ENCODE measurements at regions not wholly inside any gene's neighbourhood (a gene's known extent, or its start where the extent isn't known, plus 50 kb on each side); places are given as distances from the start of the nearest gene placed in this dataset.

GRCh38 chr4:163592212-163592611 lies 97.7 kb downstream of the TMA16 start:
- Histone ChIP-seq H3K27ac (ENCODE audit: low read depth, low read length) (no peak overlapping the region), H3K9me3 (ENCODE audit: control insufficient read depth, low read length) (peaks cover 4% of the 10 kb centered on the region), H3K4me1 (ENCODE audit: control insufficient read depth, insufficient read depth, low read length) (no peaks in the 10 kb centered on the region), H3K27me3 (ENCODE audit: control insufficient read depth, insufficient read depth, low read length, poor library complexity, severe bottlenecking) (no peaks in the 10 kb centered on the region), H3K4me3 (ENCODE audit: low read length) (no peak overlapping the region), H3K9ac (ENCODE audit: extremely low read depth, low read length, poor library complexity, severe bottlenecking) (no peak overlapping the region), H3K36me3 (ENCODE audit: control insufficient read depth, insufficient read depth, low read length) (no peaks in the 10 kb centered on the region)
- no peak for DNase-seq
- Mint-ChIP-seq H3K27ac (no peak overlapping the region), H3K9me3 (peaks cover 3% of the 10 kb centered on the region), H3K4me1 (no peaks in the 10 kb centered on the region), H3K4me3 (no peak overlapping the region), H3K27me3 (ENCODE audit: insufficient read depth) (no peaks in the 10 kb centered on the region), H3K36me3 (ENCODE audit: low read depth) (no peaks in the 10 kb centered on the region)
- no peak for TF ChIP-seq CTCF (conservative IDR thresholded peaks at IDR 0.05)
- 94% methylated on average over 2 of the region's 2 CpGs; no CpG with 5 or more reads in 1 of the 2 experiments for WGBS, 2 experiments (ENCODE audit: insufficient coverage in 1 of 2, insufficient read length in 1 of 2)

GRCh38 chr4:163595580-163595979 lies 101.1 kb downstream of the TMA16 start:
- H3K4me1 Mint-ChIP-seq, result no peaks in the 10 kb centered on the region
- no peak overlapping the region for H3K4me3 Mint-ChIP-seq
- H3K27ac ChIP-seq (ENCODE audit: low read depth, low read length), result no peak overlapping the region
- H3K4me3 ChIP-seq (ENCODE audit: low read length), result no peak overlapping the region
- H3K9ac ChIP-seq (ENCODE audit: extremely low read depth, low read length, poor library complexity, severe bottlenecking), result no peak overlapping the region
- no peaks in the 10 kb centered on the region for H3K9me3 ChIP-seq (ENCODE audit: control insufficient read depth, low read length)
- H3K27me3 Mint-ChIP-seq (ENCODE audit: insufficient read depth), result no peaks in the 10 kb centered on the region
- H3K27ac Mint-ChIP-seq, result no peak overlapping the region
- no peak for TF ChIP-seq CTCF (conservative IDR thresholded peaks at IDR 0.05)
- no peaks in the 10 kb centered on the region for H3K36me3 Mint-ChIP-seq (ENCODE audit: low read depth)
- H3K9me3 Mint-ChIP-seq, result no peaks in the 10 kb centered on the region
- no peaks in the 10 kb centered on the region for H3K4me1 ChIP-seq (ENCODE audit: control insufficient read depth, insufficient read depth, low read length)
- H3K27me3 ChIP-seq (ENCODE audit: control insufficient read depth, insufficient read depth, low read length, poor library complexity, severe bottlenecking), result no peaks in the 10 kb centered on the region
- H3K36me3 ChIP-seq (ENCODE audit: control insufficient read depth, insufficient read depth, low read length), result no peaks in the 10 kb centered on the region
- DNase-seq, result no peak

- TF ChIP-seq CTCF (conservative IDR thresholded peaks at IDR 0.05), result no peak
- no peaks in the 10 kb centered on the region for H3K9me3 ChIP-seq (ENCODE audit: control insufficient read depth, low read length)
- no peak overlapping the region for H3K9ac ChIP-seq (ENCODE audit: extremely low read depth, low read length, poor library complexity, severe bottlenecking)
- no peaks in the 10 kb centered on the region for H3K36me3 ChIP-seq (ENCODE audit: control insufficient read depth, insufficient read depth, low read length)
- WGBS, 2 experiments (ENCODE audit: insufficient coverage in 1 of 2, insufficient read length in 1 of 2), result 92 to 100% methylated on average over 3 to 4 of the region's 4 CpGs
- H3K27me3 Mint-ChIP-seq (ENCODE audit: insufficient read depth), result no peaks in the 10 kb centered on the region
- no peaks in the 10 kb centered on the region for H3K36me3 Mint-ChIP-seq (ENCODE audit: low read depth)
- no peak overlapping the region for H3K4me3 Mint-ChIP-seq
- no peak overlapping the region for H3K27ac Mint-ChIP-seq
- H3K27ac ChIP-seq (ENCODE audit: low read depth, low read length), result no peak overlapping the region
- no peaks in the 10 kb centered on the region for H3K9me3 Mint-ChIP-seq
- no peak overlapping the region for H3K4me3 ChIP-seq (ENCODE audit: low read length)
- no peaks in the 10 kb centered on the region for H3K4me1 Mint-ChIP-seq
- no peaks in the 10 kb centered on the region for H3K4me1 ChIP-seq (ENCODE audit: control insufficient read depth, insufficient read depth, low read length)
- no peaks in the 10 kb centered on the region for H3K27me3 ChIP-seq (ENCODE audit: control insufficient read depth, insufficient read depth, low read length, poor library complexity, severe bottlenecking)
- no peak for DNase-seq
Observed at GRCh38 chr4:163598028-163598427, 103.5 kb downstream of the TMA16 start.
